ENCODE measurements at regions not wholly inside any gene's neighbourhood (a gene's known extent, or its start where the extent isn't known, plus 50 kb on each side); places are given as distances from the start of the nearest gene placed in this dataset.

DNA sequence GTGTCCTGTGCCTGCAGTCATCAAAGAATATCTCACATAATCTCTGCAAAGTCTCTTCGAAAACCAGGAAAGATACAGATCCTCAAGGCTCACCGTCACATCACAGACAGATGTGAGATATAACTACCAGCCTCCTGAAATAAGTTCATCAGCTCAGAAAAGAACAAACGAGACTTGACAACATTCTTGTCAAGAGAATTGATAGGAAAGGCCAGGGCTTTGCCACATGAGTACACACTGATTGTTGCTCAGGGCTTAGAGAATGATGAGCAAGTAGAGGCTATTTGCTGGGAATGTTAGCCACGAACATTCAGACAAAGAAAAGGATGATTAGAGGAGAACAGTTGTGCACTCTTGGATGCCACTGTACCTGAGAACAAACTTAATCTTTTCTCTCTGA lies 535.1 kb downstream of the ELAVL2 start:
- TF ChIP-seq, protein P1, sequence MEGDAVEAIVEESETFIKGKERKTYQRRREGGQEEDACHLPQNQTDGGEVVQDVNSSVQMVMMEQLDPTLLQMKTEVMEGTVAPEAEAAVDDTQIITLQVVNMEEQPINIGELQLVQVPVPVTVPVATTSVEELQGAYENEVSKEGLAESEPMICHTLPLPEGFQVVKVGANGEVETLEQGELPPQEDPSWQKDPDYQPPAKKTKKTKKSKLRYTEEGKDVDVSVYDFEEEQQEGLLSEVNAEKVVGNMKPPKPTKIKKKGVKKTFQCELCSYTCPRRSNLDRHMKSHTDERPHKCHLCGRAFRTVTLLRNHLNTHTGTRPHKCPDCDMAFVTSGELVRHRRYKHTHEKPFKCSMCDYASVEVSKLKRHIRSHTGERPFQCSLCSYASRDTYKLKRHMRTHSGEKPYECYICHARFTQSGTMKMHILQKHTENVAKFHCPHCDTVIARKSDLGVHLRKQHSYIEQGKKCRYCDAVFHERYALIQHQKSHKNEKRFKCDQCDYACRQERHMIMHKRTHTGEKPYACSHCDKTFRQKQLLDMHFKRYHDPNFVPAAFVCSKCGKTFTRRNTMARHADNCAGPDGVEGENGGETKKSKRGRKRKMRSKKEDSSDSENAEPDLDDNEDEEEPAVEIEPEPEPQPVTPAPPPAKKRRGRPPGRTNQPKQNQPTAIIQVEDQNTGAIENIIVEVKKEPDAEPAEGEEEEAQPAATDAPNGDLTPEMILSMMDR (conservative IDR thresholded peaks at IDR 0.05; ENCODE audit: low read length) = no peak
- TF ChIP-seq EZH2phosphoT487 (IDR thresholded peaks at IDR 0.05; ENCODE audit: borderline replicate concordance, low read depth, low read length) = no peak

Data from OCI-LY7 (cell line).